GM06990 (cell line): ENCODE measurements at regions not wholly inside any gene's neighbourhood (a gene's known extent, or its start where the extent isn't known, plus 50 kb on each side); places are given as distances from the start of the nearest gene placed in this dataset.

Experiments used
- DNase-seq: peaks from one replicate; pipeline ENCODE4 v3.0.0-alpha.2; 2011; ENCODE audit not compliant: insufficient read length; ENCODE audit errors: extremely low read depth
- H3K27me3 ChIP-seq: replicated peaks from 2 replicates; pipeline ENCODE4 v1.6.0; 2011; ENCODE audit warnings: low read length; ENCODE audit not compliant: control insufficient read depth, insufficient read depth
- H3K36me3 ChIP-seq: 2 replicates; pipeline ENCODE4 v1.5.1; 2011; ENCODE audit warnings: low read length; ENCODE audit not compliant: control insufficient read depth, insufficient read depth
- H3K4me3 ChIP-seq: replicated peaks from 2 replicates; pipeline ENCODE4 v1.5.1; 2011; ENCODE audit warnings: low read depth, mild to moderate bottlenecking, control low read depth, low read length
- CTCF ChIP-seq: IDR thresholded peaks from 2 replicates; pipeline ENCODE4 v1.5.1; 2011; ENCODE audit warnings: low read length, control low read depth, mild to moderate bottlenecking, inconsistent platforms; ENCODE audit not compliant: insufficient read depth, poor library complexity, severe bottlenecking

GRCh38 chr15:47516972-47517371 lies 200.3 kb upstream of the SEMA6D start:
- no peak for TF ChIP-seq CTCF
- Histone ChIP-seq H3K4me3 (no peak overlapping the region), H3K27me3 (no peaks in the 10 kb centered on the region), H3K36me3 (no peaks in the 10 kb centered on the region)
- no peak for DNase-seq

- no peak for DNase-seq
- Histone ChIP-seq H3K36me3 (no peaks in the 10 kb centered on the region), H3K4me3 (no peak overlapping the region), H3K27me3 (no peaks in the 10 kb centered on the region)
- TF ChIP-seq CTCF, result no peak
These were observed 199.6 kb upstream of the SEMA6D start for GRCh38 chr15:47517737-47518136.

DNA sequence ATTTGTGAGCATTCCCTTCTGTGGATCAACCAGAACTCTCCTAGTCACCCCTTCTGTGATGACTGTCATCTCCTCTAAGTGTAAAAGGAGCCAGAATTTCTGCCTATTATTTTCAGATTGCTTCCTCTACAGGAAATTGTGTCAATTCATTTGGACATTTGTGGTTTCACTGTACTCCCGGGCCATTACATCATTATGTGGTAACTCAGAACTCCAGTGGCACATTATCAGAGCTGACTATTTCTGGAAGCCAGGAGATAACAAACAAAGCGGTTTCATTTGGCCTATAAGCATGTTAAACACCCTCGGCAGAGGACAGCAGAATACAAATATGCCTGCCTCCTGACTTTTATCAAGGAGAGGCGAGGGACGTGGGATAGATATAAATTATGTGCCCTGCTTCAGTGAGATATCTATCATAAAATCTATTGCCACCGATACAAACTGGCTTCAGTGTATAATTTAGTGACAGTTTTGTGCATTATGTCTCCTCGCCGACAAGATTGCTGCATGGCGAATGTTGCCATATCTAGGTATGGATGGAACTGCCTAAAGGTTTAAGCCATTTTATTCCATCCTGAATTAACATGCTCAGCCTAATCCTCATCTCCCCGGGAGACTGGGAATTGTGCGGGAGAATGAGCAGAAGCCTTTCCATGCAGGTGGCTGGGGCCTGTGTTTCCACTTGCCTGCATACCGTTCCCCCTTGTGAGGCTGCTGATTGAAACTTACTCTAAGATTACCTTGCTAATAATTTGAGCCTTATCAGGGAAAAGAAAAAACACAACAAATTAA lies 193.4 kb upstream of the SEMA6D start:
- no peak overlapping the region for H3K4me3 ChIP-seq
- H3K27me3 ChIP-seq, result no peaks in the 10 kb centered on the region
- DNase-seq, result no peak
- H3K36me3 ChIP-seq, result no peaks in the 10 kb centered on the region
- no peak for TF ChIP-seq CTCF

DNA sequence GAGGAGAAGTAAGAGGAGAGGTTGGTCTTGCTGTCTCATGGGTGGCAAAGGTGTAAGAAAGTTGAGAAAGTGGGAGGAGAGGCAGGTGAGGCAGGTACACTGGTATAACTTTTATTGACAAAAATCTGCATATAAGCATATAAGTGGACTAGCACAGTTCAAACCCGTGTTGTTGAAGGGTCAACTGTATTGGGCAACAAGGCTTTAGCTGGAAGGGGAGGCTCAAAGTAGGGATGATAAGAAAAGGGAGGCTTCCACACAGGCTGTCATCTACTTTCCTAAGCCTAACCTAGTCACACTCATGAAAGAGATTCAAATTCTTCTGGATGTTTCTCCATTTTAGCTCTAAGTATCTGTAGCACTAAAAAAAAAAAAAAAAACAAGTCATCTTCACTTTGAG lies 188.1 kb upstream of the SEMA6D start:
- no peak for DNase-seq
- Histone ChIP-seq H3K4me3 (no peak overlapping the region), H3K27me3 (no peaks in the 10 kb centered on the region), H3K36me3 (no peaks in the 10 kb centered on the region)
- TF ChIP-seq CTCF, result no peak

- no peak for DNase-seq
- no peaks in the 10 kb centered on the region for H3K27me3 ChIP-seq
- H3K4me3 ChIP-seq, result no peak overlapping the region
- TF ChIP-seq CTCF, result no peak
- H3K36me3 ChIP-seq, result no peaks in the 10 kb centered on the region
These were observed 182.6 kb upstream of the SEMA6D start for GRCh38 chr15:47534673-47535072.

- Histone ChIP-seq H3K4me3 (no peak overlapping the region), H3K27me3 (no peaks in the 10 kb centered on the region), H3K36me3 (no peaks in the 10 kb centered on the region)
- no peak for DNase-seq
- no peak for TF ChIP-seq CTCF
These were observed 175.7 kb upstream of the SEMA6D start for GRCh38 chr15:47541562-47541961.
